SU-DHL-6 (cell line): ENCODE measurements at regions not wholly inside any gene's neighbourhood (a gene's known extent, or its start where the extent isn't known, plus 50 kb on each side); places are given as distances from the start of the nearest gene placed in this dataset.

Experiments
- EZH2phosphoT487 ChIP-seq: fragments of 200-600 bp; sonication (generic), shearing (Covaris generic); conservative IDR thresholded peaks from 2 replicates; pipeline ENCODE4 v1.6.1; 2018; ENCODE audit warnings: mild to moderate bottlenecking, antibody characterized with exemption, low read length, moderate library complexity, mixed read lengths
- TF ChIP-seq, protein P1 (sequence below): fragments of 200-600 bp; sonication (generic); IDR thresholded peaks from one replicate; pipeline ENCODE4 v1.5.1; 2017; ENCODE audit warnings: antibody characterized with exemption, mild to moderate bottlenecking, low read length, moderate library complexity; ENCODE audit not compliant: insufficient read depth, poor library complexity, severe bottlenecking

DNA sequence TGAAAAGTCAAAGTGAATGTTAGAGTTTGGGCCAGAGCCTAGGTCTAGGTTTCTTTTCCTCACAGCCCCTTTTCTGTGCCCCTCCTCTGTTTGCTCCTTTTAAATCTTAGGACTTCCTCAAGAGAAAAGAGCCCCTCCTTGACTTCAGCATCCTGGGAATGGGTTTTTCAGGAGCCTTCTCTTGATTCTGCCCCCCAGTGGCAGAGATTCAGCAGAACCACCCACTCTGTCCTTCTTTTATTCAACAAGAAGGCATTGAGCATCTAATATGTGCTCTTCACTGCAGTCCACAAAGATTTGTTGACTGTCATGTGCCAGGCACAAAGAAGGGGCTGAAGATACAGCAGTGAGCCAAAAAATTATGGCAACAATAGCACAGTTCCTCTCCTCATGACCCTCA lies 270.8 kb upstream of the CDH5 start:
- TF ChIP-seq, protein P1, sequence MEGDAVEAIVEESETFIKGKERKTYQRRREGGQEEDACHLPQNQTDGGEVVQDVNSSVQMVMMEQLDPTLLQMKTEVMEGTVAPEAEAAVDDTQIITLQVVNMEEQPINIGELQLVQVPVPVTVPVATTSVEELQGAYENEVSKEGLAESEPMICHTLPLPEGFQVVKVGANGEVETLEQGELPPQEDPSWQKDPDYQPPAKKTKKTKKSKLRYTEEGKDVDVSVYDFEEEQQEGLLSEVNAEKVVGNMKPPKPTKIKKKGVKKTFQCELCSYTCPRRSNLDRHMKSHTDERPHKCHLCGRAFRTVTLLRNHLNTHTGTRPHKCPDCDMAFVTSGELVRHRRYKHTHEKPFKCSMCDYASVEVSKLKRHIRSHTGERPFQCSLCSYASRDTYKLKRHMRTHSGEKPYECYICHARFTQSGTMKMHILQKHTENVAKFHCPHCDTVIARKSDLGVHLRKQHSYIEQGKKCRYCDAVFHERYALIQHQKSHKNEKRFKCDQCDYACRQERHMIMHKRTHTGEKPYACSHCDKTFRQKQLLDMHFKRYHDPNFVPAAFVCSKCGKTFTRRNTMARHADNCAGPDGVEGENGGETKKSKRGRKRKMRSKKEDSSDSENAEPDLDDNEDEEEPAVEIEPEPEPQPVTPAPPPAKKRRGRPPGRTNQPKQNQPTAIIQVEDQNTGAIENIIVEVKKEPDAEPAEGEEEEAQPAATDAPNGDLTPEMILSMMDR, result no peak
- TF ChIP-seq EZH2phosphoT487, result no peak
